Upper lobe of left lung (tissue), 6 donors: ENCODE measurements at regions not wholly inside any gene's neighbourhood (a gene's known extent, or its start where the extent isn't known, plus 50 kb on each side); places are given as distances from the start of the nearest gene placed in this dataset.

Experiments used
- ATAC-seq, 2 donors: fragments of 200-7000 bp; cut with Tn5 transposase; one replicate each; pipeline ENCODE4 v1.9.1; 2022; ENCODE audit warnings: mild to moderate bottlenecking in 2 of 2, moderate library complexity in 2 of 2; ENCODE audit not compliant: low FRiP score in 2 of 2
- DNase-seq, 2 donors: peaks; one replicate each; pipeline ENCODE4 v3.0.0-alpha.2; 2019 to 2020
- H3K27ac ChIP-seq, 4 donors: fragments of 200-600 bp; sonication (generic); one replicate each; pipeline ENCODE4 v1.5.1; 2016 to 2019
- H3K27me3 ChIP-seq, 4 donors: fragments of 200-600 bp; sonication (generic); one replicate each; pipeline ENCODE4 v1.5.1; 2017 to 2019
- H3K36me3 ChIP-seq, 4 donors: fragments of 200-600 bp; sonication (generic); one replicate each; pipeline ENCODE4 v1.5.1; 2016 to 2019
- H3K4me1 ChIP-seq, 4 donors: fragments of 200-600 bp; sonication (generic); one replicate each; pipeline ENCODE4 v1.5.1; 2018 to 2019
- H3K4me3 ChIP-seq, 4 donors: fragments of 200-600 bp; sonication (generic); one replicate each; pipeline ENCODE4 v1.5.1; 2017 to 2019; ENCODE audit warnings: mild to moderate bottlenecking in 2 of 4, moderate library complexity in 1 of 4
- H3K9me3 ChIP-seq, 4 donors: fragments of 200-600 bp; sonication (generic); one replicate each; pipeline ENCODE4 v1.5.1; 2018 to 2019
- CTCF ChIP-seq, 6 experiments: fragments of 450-650 bp in 4 of 6; fragments of 200-600 bp in 2 of 6; sonication (generic) in 2 of 6; IDR thresholded peaks; one replicate each; pipeline ENCODE4 v1.5.1; 2016 to 2019; ENCODE audit warnings: antibody characterized with exemption in 6 of 6
- EP300 ChIP-seq, 4 donors: sonication (generic); formaldehyde crosslinking; IDR thresholded peaks; one replicate each; pipeline ENCODE4 v1.5.1; 2017; ENCODE audit warnings: antibody characterized with exemption in 4 of 4, control low read depth in 2 of 4
- POLR2A ChIP-seq, 4 donors: fragments of 450-650 bp; IDR thresholded peaks; one replicate each; pipeline ENCODE4 v1.5.1; 2016 to 2017; ENCODE audit warnings: antibody characterized with exemption in 4 of 4, mild to moderate bottlenecking in 2 of 4
- POLR2AphosphoS5 ChIP-seq, 2 donors: sonication (generic); formaldehyde crosslinking; IDR thresholded peaks; one replicate each; pipeline ENCODE4 v1.5.1; 2017; ENCODE audit warnings: antibody characterized with exemption in 2 of 2
- WGBS, 2 donors: methylation state at CpG; one replicate each; pipeline ENCODE4 v1.1.5; 2017 to 2018; 5-methylcytosine and 5-hydroxymethylcytosine counted together
- donor health status: DM: no; HTN: no; CAD: no; lungs with moderate emphysema.
- donor health status: DM: no; HTN: yes; CAD: no; lungs with severe emphysema.

- WGBS, 2 donors, result 82 to 85% methylated on average over 2 of the region's 2 CpGs
- ATAC-seq (no peak), DNase-seq (no peak)
- no peaks in the 10 kb centered on the region for H3K36me3 ChIP-seq
- TF ChIP-seq POLR2AphosphoS5 (IDR thresholded peaks at IDR 0.05) (no peak), EP300 (IDR thresholded peaks at IDR 0.05) (no peak), CTCF (IDR thresholded peaks at IDR 0.05) (no peak), POLR2A (IDR thresholded peaks at IDR 0.05) (no peak)
- H3K27me3 ChIP-seq, result no peaks in the 10 kb centered on the region
- H3K27ac ChIP-seq, result no peak overlapping the region
- H3K4me1 ChIP-seq, result no peaks in the 10 kb centered on the region
- H3K4me3 ChIP-seq, result no peak overlapping the region
- H3K9me3 ChIP-seq, result no peaks in the 10 kb centered on the region
Observed at GRCh38 chr7:41858201-41858600, 155.3 kb upstream of the INHBA start.

DNA sequence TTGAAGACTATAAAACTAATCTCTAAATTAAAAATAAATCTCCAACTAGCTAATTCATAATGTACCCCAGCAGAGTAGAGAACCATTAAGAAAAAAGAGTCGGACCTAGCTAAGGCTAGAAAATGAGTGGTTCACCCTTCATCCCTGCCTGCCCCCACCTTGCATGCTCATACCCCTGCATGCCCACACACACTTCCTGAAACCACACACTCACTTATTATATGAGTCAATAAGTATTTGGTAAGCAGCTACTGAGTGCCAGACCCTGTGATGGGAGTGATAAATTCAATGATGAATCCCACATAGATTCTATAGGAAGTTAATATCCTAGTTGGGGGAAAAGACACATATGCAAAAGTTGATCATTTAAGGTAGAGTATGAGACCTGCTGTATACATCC is 152.9 kb upstream of the INHBA start:
- DNase-seq (no peak), ATAC-seq (no peak)
- no peaks in the 10 kb centered on the region for H3K9me3 ChIP-seq
- TF ChIP-seq POLR2AphosphoS5 (IDR thresholded peaks at IDR 0.05) (no peak), POLR2A (IDR thresholded peaks at IDR 0.05) (no peak)
- no peaks in the 10 kb centered on the region for H3K36me3 ChIP-seq
- no peaks in the 10 kb centered on the region for H3K27me3 ChIP-seq
- 85 to 87% methylated on average over 1 of the region's 1 CpG for WGBS, 2 donors
- no peak overlapping the region for H3K4me3 ChIP-seq
- no peak overlapping the region for H3K27ac ChIP-seq
- no peaks in the 10 kb centered on the region for H3K4me1 ChIP-seq

DNA sequence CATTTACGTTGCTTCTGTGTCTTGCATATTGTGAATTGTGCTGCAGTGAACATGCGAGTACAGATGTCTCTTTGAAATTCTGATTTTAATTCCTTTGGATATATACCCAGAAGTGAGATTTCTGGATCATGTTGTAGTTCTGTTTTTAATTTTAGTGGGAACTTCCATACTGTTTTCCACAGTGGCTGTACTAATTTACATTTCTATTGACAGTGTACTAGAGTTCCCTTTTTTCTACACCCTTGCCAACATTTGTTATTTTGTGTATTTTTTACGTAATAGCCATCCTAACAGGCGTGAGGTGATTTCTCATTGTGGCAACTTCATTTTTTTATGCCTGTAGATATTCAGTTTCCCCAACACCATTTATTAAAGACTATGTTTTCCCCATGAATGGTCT is 144.7 kb upstream of the INHBA start:
- no peaks in the 10 kb centered on the region for H3K36me3 ChIP-seq
- no peaks in the 10 kb centered on the region for H3K9me3 ChIP-seq
- no peak for ATAC-seq
- H3K27ac ChIP-seq, result no peak overlapping the region
- H3K4me3 ChIP-seq, result no peak overlapping the region
- no peaks in the 10 kb centered on the region for H3K4me1 ChIP-seq
- TF ChIP-seq CTCF (IDR thresholded peaks at IDR 0.05) (no peak), POLR2A (IDR thresholded peaks at IDR 0.05) (no peak), POLR2AphosphoS5 (IDR thresholded peaks at IDR 0.05) (no peak), EP300 (IDR thresholded peaks at IDR 0.05) (no peak)
- WGBS, 2 donors, result 82 to 88% methylated on average over 4 of the region's 4 CpGs
- H3K27me3 ChIP-seq, result no peaks in the 10 kb centered on the region
- no peak for DNase-seq

DNA sequence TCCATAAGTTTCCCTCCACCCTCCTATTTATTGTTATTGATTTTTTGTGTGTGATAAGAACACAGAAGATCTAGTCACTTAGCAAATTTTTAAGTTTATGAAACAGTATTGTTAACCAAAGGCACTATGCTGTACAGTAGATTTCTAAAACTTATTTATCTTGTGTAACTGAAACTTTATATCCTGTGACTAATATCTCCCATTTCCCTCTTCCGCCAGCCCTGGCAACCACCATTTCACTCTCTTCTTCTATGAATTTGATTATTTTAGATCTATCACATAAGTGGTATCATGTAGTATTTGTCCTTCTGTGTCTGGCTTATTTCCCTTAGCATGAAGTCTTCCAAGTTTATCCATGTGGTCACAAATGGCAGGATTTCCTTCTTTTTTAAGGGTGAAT is 144.3 kb upstream of the INHBA start:
- Histone ChIP-seq H3K4me3 (no peak overlapping the region), H3K9me3 (no peaks in the 10 kb centered on the region), H3K36me3 (no peaks in the 10 kb centered on the region), H3K27me3 (no peaks in the 10 kb centered on the region), H3K27ac (no peak overlapping the region), H3K4me1 (no peaks in the 10 kb centered on the region)
- WGBS, 2 donors, result 77 to 86% methylated on average over 1 of the region's 1 CpG
- no peak for ATAC-seq
- DNase-seq, result no peak
- TF ChIP-seq POLR2AphosphoS5 (IDR thresholded peaks at IDR 0.05) (no peak), CTCF (IDR thresholded peaks at IDR 0.05) (no peak), POLR2A (IDR thresholded peaks at IDR 0.05) (no peak), EP300 (IDR thresholded peaks at IDR 0.05) (no peak)

GRCh38 chr7:41842956-41843355 is 140.1 kb upstream of the INHBA start:
- ATAC-seq (no peak), DNase-seq (no peak)
- H3K27ac ChIP-seq, result no peak overlapping the region
- no peaks in the 10 kb centered on the region for H3K27me3 ChIP-seq
- H3K4me3 ChIP-seq, result no peak overlapping the region
- no peaks in the 10 kb centered on the region for H3K9me3 ChIP-seq
- H3K4me1 ChIP-seq, result no peaks in the 10 kb centered on the region
- WGBS, 2 donors, result 92% methylated on average over 4 of the region's 4 CpGs
- no peak for TF ChIP-seq CTCF (IDR thresholded peaks at IDR 0.05)
- TF ChIP-seq POLR2AphosphoS5 (IDR thresholded peaks at IDR 0.05), result no peak
- no peak for TF ChIP-seq EP300 (IDR thresholded peaks at IDR 0.05)
- no peak for TF ChIP-seq POLR2A (IDR thresholded peaks at IDR 0.05)
- H3K36me3 ChIP-seq, result no peaks in the 10 kb centered on the region
